Tibial nerve (tissue), 4 donors: ENCODE measurements at regions not wholly inside any gene's neighbourhood (a gene's known extent, or its start where the extent isn't known, plus 50 kb on each side); places are given as distances from the start of the nearest gene placed in this dataset.

ENCODE experiments used
- DNase-seq, 2 donors: peaks; one replicate each; pipeline ENCODE4 v3.0.0-alpha.2; 2019; ENCODE audit warnings: low spot score in 2 of 2
- H3K27ac ChIP-seq, 4 donors: fragments of 200-600 bp; sonication (generic) in 3 of 4; one replicate each; pipeline ENCODE4 v1.5.1; 2017 to 2019; ENCODE audit warnings: mild to moderate bottlenecking in 1 of 4
- H3K27me3 ChIP-seq, 2 donors: fragments of 200-600 bp; sonication (generic) in 1 of 2; one replicate each; pipeline versions ENCODE4 v1.5.1 to v1.6.0; 2017 to 2019
- H3K36me3 ChIP-seq, 3 donors: fragments of 200-600 bp; sonication (generic); one replicate each; pipeline ENCODE4 v1.5.1; 2018 to 2019
- H3K4me1 ChIP-seq, 4 donors: fragments of 200-600 bp; sonication (generic) in 3 of 4; one replicate each; pipeline ENCODE4 v1.5.1; 2017 to 2019
- H3K4me3 ChIP-seq, 4 donors: fragments of 200-600 bp; sonication (generic) in 3 of 4; one replicate each; pipeline ENCODE4 v1.5.1; 2017 to 2019; ENCODE audit warnings: mild to moderate bottlenecking in 1 of 4, moderate library complexity in 1 of 4
- H3K9me3 ChIP-seq, 4 donors: fragments of 200-600 bp; sonication (generic) in 3 of 4; one replicate each; pipeline ENCODE4 v1.5.1; 2017 to 2019
- EP300 ChIP-seq, 2 donors: sonication (generic); formaldehyde crosslinking; IDR thresholded peaks; one replicate each; pipeline ENCODE4 v1.6.1; 2017; ENCODE audit warnings: antibody characterized with exemption in 2 of 2, mild to moderate bottlenecking in 1 of 2
- POLR2A ChIP-seq, 2 donors: fragments of 450-650 bp; IDR thresholded peaks; one replicate each; pipeline ENCODE4 v1.6.1; 2017; ENCODE audit warnings: antibody characterized with exemption in 2 of 2, mild to moderate bottlenecking in 2 of 2, moderate library complexity in 2 of 2
- WGBS, 2 donors: methylation state at CpG; one replicate each; pipeline ENCODE4 v1.1.5; 2018; 5-methylcytosine and 5-hydroxymethylcytosine counted together
- TF ChIP-seq, protein P1 (sequence below), 5 experiments: fragments of 200-600 bp in 3 of 5; fragments of 450-650 bp in 2 of 5; sonication (generic) in 3 of 5; IDR thresholded peaks; one replicate each; pipeline ENCODE4 v1.5.1; 2016 to 2019; ENCODE audit warnings: antibody characterized with exemption in 5 of 5, mild to moderate bottlenecking in 3 of 5, moderate library complexity in 2 of 5

- WGBS, 2 donors: 40 to 45% methylated on average over 5 of the region's 5 CpGs
- H3K4me1 ChIP-seq: no peaks in the 10 kb centered on the region
- TF ChIP-seq, protein P1, sequence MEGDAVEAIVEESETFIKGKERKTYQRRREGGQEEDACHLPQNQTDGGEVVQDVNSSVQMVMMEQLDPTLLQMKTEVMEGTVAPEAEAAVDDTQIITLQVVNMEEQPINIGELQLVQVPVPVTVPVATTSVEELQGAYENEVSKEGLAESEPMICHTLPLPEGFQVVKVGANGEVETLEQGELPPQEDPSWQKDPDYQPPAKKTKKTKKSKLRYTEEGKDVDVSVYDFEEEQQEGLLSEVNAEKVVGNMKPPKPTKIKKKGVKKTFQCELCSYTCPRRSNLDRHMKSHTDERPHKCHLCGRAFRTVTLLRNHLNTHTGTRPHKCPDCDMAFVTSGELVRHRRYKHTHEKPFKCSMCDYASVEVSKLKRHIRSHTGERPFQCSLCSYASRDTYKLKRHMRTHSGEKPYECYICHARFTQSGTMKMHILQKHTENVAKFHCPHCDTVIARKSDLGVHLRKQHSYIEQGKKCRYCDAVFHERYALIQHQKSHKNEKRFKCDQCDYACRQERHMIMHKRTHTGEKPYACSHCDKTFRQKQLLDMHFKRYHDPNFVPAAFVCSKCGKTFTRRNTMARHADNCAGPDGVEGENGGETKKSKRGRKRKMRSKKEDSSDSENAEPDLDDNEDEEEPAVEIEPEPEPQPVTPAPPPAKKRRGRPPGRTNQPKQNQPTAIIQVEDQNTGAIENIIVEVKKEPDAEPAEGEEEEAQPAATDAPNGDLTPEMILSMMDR (IDR thresholded peaks at IDR 0.05): peak; percentile 9 to 27 (median 22)
- TF ChIP-seq POLR2A (IDR thresholded peaks at IDR 0.05): no peak
- no peak for TF ChIP-seq EP300 (IDR thresholded peaks at IDR 0.05)
- no peak overlapping the region for H3K4me3 ChIP-seq
- no peaks in the 10 kb centered on the region for H3K9me3 ChIP-seq
- no peak overlapping the region for H3K27ac ChIP-seq
- no peaks in the 10 kb centered on the region for H3K36me3 ChIP-seq
- H3K27me3 ChIP-seq: no peaks in the 10 kb centered on the region
- no peak for DNase-seq
These were observed 393.7 kb upstream of the PDE4D start for GRCh38 chr5:60287174-60287771.

- Histone ChIP-seq H3K9me3 (no peaks in the 10 kb centered on the region), H3K4me1 (no peaks in the 10 kb centered on the region), H3K27me3 (no peaks in the 10 kb centered on the region), H3K36me3 (no peaks in the 10 kb centered on the region), H3K27ac (no peak overlapping the region), H3K4me3 (no peak overlapping the region)
- WGBS, 2 donors: 80% methylated on average over 5 of the region's 5 CpGs
- DNase-seq: no peak
- TF ChIP-seq, protein P1 (IDR thresholded peaks at IDR 0.05): no peak
- TF ChIP-seq EP300 (IDR thresholded peaks at IDR 0.05) (no peak), POLR2A (IDR thresholded peaks at IDR 0.05) (no peak)
These were observed 392.4 kb upstream of the PDE4D start for GRCh38 chr5:60285910-60286309.

DNA sequence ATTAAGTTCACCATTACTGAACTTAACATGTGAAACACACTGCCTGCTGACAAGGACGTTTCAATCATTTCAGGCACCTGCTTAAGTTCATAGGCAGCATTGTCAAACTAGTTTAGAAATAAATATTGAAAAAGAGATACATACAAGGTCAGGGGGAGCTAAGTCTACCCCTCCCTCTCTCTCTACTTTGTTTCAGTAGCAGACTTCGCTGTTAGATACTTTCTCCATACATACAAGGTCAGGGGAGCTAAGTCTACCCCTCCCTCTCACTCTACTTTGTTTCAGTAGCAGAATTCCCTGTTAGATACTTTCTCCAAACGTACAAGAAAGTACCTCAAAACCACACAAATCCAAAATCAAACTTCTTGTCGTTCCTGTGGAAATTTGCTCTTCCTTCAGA is 387.4 kb upstream of the PDE4D start:
- no peak for DNase-seq
- H3K27me3 ChIP-seq: no peaks in the 10 kb centered on the region
- no peaks in the 10 kb centered on the region for H3K4me1 ChIP-seq
- TF ChIP-seq, protein P1 (IDR thresholded peaks at IDR 0.05): no peak
- TF ChIP-seq POLR2A (IDR thresholded peaks at IDR 0.05) (no peak), EP300 (IDR thresholded peaks at IDR 0.05) (no peak)
- H3K36me3 ChIP-seq: no peaks in the 10 kb centered on the region
- H3K9me3 ChIP-seq: no peaks in the 10 kb centered on the region
- H3K4me3 ChIP-seq: no peak overlapping the region
- WGBS, 2 donors: 69 to 76% methylated on average over 4 of the region's 4 CpGs
- no peak overlapping the region for H3K27ac ChIP-seq

DNA sequence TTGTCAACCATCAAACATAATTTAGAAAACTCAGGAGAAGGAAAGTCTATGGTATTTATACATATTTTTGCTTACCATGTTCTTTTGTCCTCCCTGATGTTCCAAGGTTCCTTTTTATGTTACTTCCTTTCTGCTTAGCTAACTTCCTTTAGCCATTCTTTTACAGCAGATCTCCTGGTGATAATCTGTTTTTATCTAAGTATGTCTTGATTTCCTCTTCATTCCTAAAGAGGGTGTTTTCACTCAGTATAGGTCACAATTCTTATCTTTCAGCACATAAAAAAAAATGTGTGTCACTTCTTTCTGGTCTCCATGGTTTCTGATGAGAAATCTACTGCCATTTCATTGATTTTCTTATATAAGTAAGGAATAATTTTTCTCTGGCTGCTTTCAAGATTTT is 384.4 kb upstream of the PDE4D start:
- no peak for TF ChIP-seq EP300 (IDR thresholded peaks at IDR 0.05)
- TF ChIP-seq POLR2A (IDR thresholded peaks at IDR 0.05): no peak
- TF ChIP-seq, protein P1 (IDR thresholded peaks at IDR 0.05): no peak
- H3K36me3 ChIP-seq: no peaks in the 10 kb centered on the region
- H3K27ac ChIP-seq: no peak overlapping the region
- no peak for DNase-seq
- H3K9me3 ChIP-seq: no peaks in the 10 kb centered on the region
- no peaks in the 10 kb centered on the region for H3K27me3 ChIP-seq
- peaks cover 0 to 1% (median 0%) of the 10 kb centered on the region in 4 donors for H3K4me1 ChIP-seq
- H3K4me3 ChIP-seq: no peak overlapping the region

DNA sequence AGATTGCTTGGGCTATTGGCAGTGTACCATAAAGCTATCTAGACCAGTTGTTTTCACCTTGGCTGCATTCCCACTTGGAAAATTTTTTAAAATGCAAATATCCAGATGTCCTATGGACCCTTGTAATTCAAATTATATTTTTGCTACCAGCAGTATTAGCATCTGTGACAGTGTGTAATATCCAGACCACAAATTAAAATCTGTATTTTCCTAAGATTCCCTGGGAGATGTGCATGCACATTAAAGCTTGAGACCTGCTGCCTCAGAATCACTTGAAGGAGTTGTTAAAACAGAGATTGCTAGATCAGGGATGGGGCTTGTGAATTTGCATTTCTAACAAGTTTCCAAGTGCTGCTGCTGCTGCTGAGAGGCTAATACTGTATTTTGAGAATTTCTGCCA is 381.2 kb upstream of the PDE4D start:
- H3K27me3 ChIP-seq: no peaks in the 10 kb centered on the region
- no peak for DNase-seq
- H3K27ac ChIP-seq: no peak overlapping the region
- peaks cover 0 to 3% (median 0%) of the 10 kb centered on the region in 4 donors for H3K4me1 ChIP-seq
- no peak overlapping the region for H3K4me3 ChIP-seq
- TF ChIP-seq EP300 (IDR thresholded peaks at IDR 0.05): no peak
- TF ChIP-seq, protein P1 (IDR thresholded peaks at IDR 0.05): no peak
- no peak for TF ChIP-seq POLR2A (IDR thresholded peaks at IDR 0.05)
- no peaks in the 10 kb centered on the region for H3K36me3 ChIP-seq
- H3K9me3 ChIP-seq: no peaks in the 10 kb centered on the region
